Peyer's patch (tissue), 4 donors: ENCODE measurements at regions not wholly inside any gene's neighbourhood (a gene's known extent, or its start where the extent isn't known, plus 50 kb on each side); places are given as distances from the start of the nearest gene placed in this dataset.

ENCODE experiments used
- POLR2A ChIP-seq, 2 donors: fragments of 450-650 bp; IDR thresholded peaks; one replicate each; pipeline ENCODE4 v1.5.1; 2017; ENCODE audit warnings: antibody characterized with exemption in 2 of 2, mild to moderate bottlenecking in 2 of 2, moderate library complexity in 2 of 2
- TF ChIP-seq, protein P1 (sequence below), 6 experiments: fragments of 450-650 bp in 4 of 6; fragments of 200-600 bp in 2 of 6; sonication (generic) in 1 of 6; IDR thresholded peaks; one replicate each; pipeline ENCODE4 v1.5.1; 2017 to 2019; ENCODE audit warnings: antibody characterized with exemption in 6 of 6, mild to moderate bottlenecking in 3 of 6, moderate library complexity in 1 of 6

- TF ChIP-seq, protein P1, sequence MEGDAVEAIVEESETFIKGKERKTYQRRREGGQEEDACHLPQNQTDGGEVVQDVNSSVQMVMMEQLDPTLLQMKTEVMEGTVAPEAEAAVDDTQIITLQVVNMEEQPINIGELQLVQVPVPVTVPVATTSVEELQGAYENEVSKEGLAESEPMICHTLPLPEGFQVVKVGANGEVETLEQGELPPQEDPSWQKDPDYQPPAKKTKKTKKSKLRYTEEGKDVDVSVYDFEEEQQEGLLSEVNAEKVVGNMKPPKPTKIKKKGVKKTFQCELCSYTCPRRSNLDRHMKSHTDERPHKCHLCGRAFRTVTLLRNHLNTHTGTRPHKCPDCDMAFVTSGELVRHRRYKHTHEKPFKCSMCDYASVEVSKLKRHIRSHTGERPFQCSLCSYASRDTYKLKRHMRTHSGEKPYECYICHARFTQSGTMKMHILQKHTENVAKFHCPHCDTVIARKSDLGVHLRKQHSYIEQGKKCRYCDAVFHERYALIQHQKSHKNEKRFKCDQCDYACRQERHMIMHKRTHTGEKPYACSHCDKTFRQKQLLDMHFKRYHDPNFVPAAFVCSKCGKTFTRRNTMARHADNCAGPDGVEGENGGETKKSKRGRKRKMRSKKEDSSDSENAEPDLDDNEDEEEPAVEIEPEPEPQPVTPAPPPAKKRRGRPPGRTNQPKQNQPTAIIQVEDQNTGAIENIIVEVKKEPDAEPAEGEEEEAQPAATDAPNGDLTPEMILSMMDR (IDR thresholded peaks at IDR 0.05), result no peak
- no peak for TF ChIP-seq POLR2A (IDR thresholded peaks at IDR 0.05)
These were observed 370.3 kb upstream of the IRX2 start for GRCh38 chr5:3121813-3122212.
